DOHH2 (cell line): ENCODE measurements at regions not wholly inside any gene's neighbourhood (a gene's known extent, or its start where the extent isn't known, plus 50 kb on each side); places are given as distances from the start of the nearest gene placed in this dataset.

ENCODE experiments used
- H3F3A ChIP-seq: fragments of 200-600 bp; sonication (generic), shearing (Covaris generic); 2 replicates; pipeline ENCODE4 v1.6.0; 2016; ENCODE audit warnings: antibody characterized with exemption, mild to moderate bottlenecking; ENCODE audit not compliant: control insufficient read depth, insufficient read depth
- H3K27ac ChIP-seq: fragments of 200-600 bp; sonication (generic); 2 replicates; pipeline ENCODE4 v1.5.1; 2014; ENCODE audit warnings: low read depth, mild to moderate bottlenecking, low read length, moderate library complexity
- H3K27me3 ChIP-seq: fragments of 200-600 bp; sonication (generic); 2 replicates; pipeline ENCODE4 v1.6.1; 2014; ENCODE audit warnings: mild to moderate bottlenecking, low read length, mixed read lengths; ENCODE audit not compliant: control insufficient read depth
- H3K36me3 ChIP-seq: fragments of 200-600 bp; sonication (generic); 2 replicates; pipeline ENCODE4 v1.6.1; 2014; ENCODE audit warnings: mild to moderate bottlenecking, low read length, moderate library complexity, mixed read lengths; ENCODE audit not compliant: control insufficient read depth
- H3K4me1 ChIP-seq: fragments of 200-600 bp; sonication (generic); 2 replicates; pipeline ENCODE4 v1.6.1; 2014; ENCODE audit warnings: mild to moderate bottlenecking, low read length, mixed read lengths; ENCODE audit not compliant: control insufficient read depth
- H3K4me2 ChIP-seq: fragments of 200-600 bp; sonication (generic); 2 replicates; pipeline ENCODE4 v1.6.0; 2014; ENCODE audit warnings: mild to moderate bottlenecking, low read length, moderate library complexity
- H3K4me3 ChIP-seq: fragments of 200-600 bp; sonication (generic); 2 replicates; pipeline ENCODE4 v1.5.1; 2014; ENCODE audit warnings: mild to moderate bottlenecking, low read length, mixed read lengths
- H3K79me2 ChIP-seq: fragments of 200-600 bp; sonication (generic); 2 replicates; pipeline ENCODE4 v1.6.1; 2014; ENCODE audit warnings: mild to moderate bottlenecking, low read length, mixed read lengths; ENCODE audit not compliant: control insufficient read depth
- H3K9me2 ChIP-seq: fragments of 200-600 bp; sonication (generic); replicated peaks from 2 replicates; pipeline ENCODE4 v1.6.1; 2014; ENCODE audit warnings: mild to moderate bottlenecking, low read length, mixed read lengths; ENCODE audit not compliant: control insufficient read depth
- H3K9me3 ChIP-seq: fragments of 200-600 bp; sonication (generic); 2 replicates; pipeline ENCODE4 v1.6.1; 2014; ENCODE audit warnings: antibody characterized with exemption, low read length, mixed read lengths; ENCODE audit not compliant: control insufficient read depth, insufficient read depth
- H4K20me1 ChIP-seq: fragments of 200-600 bp; sonication (generic); 2 replicates; pipeline ENCODE4 v1.6.0; 2014; ENCODE audit warnings: low read depth, mild to moderate bottlenecking, antibody characterized with exemption, low read length, moderate library complexity; ENCODE audit not compliant: control insufficient read depth, insufficient read depth
- CTCF ChIP-seq: fragments of 200-600 bp; sonication (generic); IDR thresholded peaks from one replicate; pipeline ENCODE4 v1.5.1; 2014; ENCODE audit warnings: antibody characterized with exemption, mild to moderate bottlenecking, low read depth, low read length; ENCODE audit not compliant: poor library complexity, severe bottlenecking
- EZH2phosphoT487 ChIP-seq: fragments of 200-600 bp; sonication (generic); IDR thresholded peaks from 2 replicates; pipeline ENCODE4 v1.6.1; 2017; ENCODE audit warnings: borderline replicate concordance, mild to moderate bottlenecking, antibody characterized with exemption, low read length, moderate library complexity, mixed read lengths

- Histone ChIP-seq H3K9me3 (no peaks in the 10 kb centered on the region), H3K36me3 (no peaks in the 10 kb centered on the region)
These were observed 281.9 kb downstream of the NDUFA10 start for GRCh38 chr2:239743206-239743605.

GRCh38 chr2:239742377-239742776, 282.8 kb downstream of the NDUFA10 start:
- no peaks in the 10 kb centered on the region for H3K27me3 ChIP-seq
- H3K4me3 ChIP-seq, result no peak overlapping the region
- H4K20me1 ChIP-seq, result no peaks in the 10 kb centered on the region

More at GRCh38 chr2:239743206-239743605, 281.9 kb downstream of the NDUFA10 start:
- no peaks in the 10 kb centered on the region for H3F3A ChIP-seq
- H3K4me2 ChIP-seq, result no peak overlapping the region
- H4K20me1 ChIP-seq, result no peaks in the 10 kb centered on the region
- H3K9me2 ChIP-seq, result no peaks in the 10 kb centered on the region
- H3K4me1 ChIP-seq, result no peaks in the 10 kb centered on the region
- no peaks in the 10 kb centered on the region for H3K27me3 ChIP-seq
- no peak overlapping the region for H3K4me3 ChIP-seq
- H3K79me2 ChIP-seq, result no peaks in the 10 kb centered on the region
- no peak for TF ChIP-seq EZH2phosphoT487
- no peak for TF ChIP-seq CTCF
- H3K27ac ChIP-seq, result no peak overlapping the region

GRCh38 chr2:239739206-239739605, 285.9 kb downstream of the NDUFA10 start:
- no peaks in the 10 kb centered on the region for H3K79me2 ChIP-seq
- H3F3A ChIP-seq, result no peaks in the 10 kb centered on the region
- no peaks in the 10 kb centered on the region for H3K36me3 ChIP-seq
- no peak overlapping the region for H3K27ac ChIP-seq
- no peaks in the 10 kb centered on the region for H3K4me1 ChIP-seq
- no peaks in the 10 kb centered on the region for H3K9me2 ChIP-seq
- no peaks in the 10 kb centered on the region for H4K20me1 ChIP-seq
- no peak overlapping the region for H3K4me3 ChIP-seq
- H3K27me3 ChIP-seq, result no peaks in the 10 kb centered on the region
- no peak overlapping the region for H3K4me2 ChIP-seq
- H3K9me3 ChIP-seq, result no peaks in the 10 kb centered on the region; the same call in 1 of the 2 replicates
- TF ChIP-seq EZH2phosphoT487 (no peak), CTCF (no peak)

More at GRCh38 chr2:239742377-239742776, 282.8 kb downstream of the NDUFA10 start:
- Histone ChIP-seq H3K9me3 (no peaks in the 10 kb centered on the region), H3K36me3 (no peaks in the 10 kb centered on the region), H3K9me2 (no peaks in the 10 kb centered on the region), H3K79me2 (no peaks in the 10 kb centered on the region), H3K4me1 (no peaks in the 10 kb centered on the region), H3K27ac (no peak overlapping the region), H3F3A (no peaks in the 10 kb centered on the region), H3K4me2 (no peak overlapping the region)
- TF ChIP-seq CTCF (no peak), EZH2phosphoT487 (no peak)
